Spleen (tissue), 7 donors: ENCODE measurements at regions not wholly inside any gene's neighbourhood (a gene's known extent, or its start where the extent isn't known, plus 50 kb on each side); places are given as distances from the start of the nearest gene placed in this dataset.

ENCODE experiments used
- CTCF ChIP-seq, 11 experiments: fragments of 200-600 bp in 7 of 11; fragments of 450-650 bp in 4 of 11; sonication (generic) in 4 of 11; IDR thresholded peaks in 8 of 11; conservative IDR thresholded peaks in 3 of 11; 1 replicate in 7 of 11; 2 replicates in 4 of 11; pipeline versions ENCODE4 v1.4.0 to v1.8.0; 2016 to 2021; ENCODE audit warnings: antibody characterized with exemption in 11 of 11, inconsistent platforms in 4 of 11, mild to moderate bottlenecking in 1 of 11
- POLR2A ChIP-seq, 3 donors: fragments of 450-650 bp; IDR thresholded peaks; one replicate each; pipeline ENCODE4 v1.5.1; 2017; ENCODE audit warnings: antibody characterized with exemption in 3 of 3, mild to moderate bottlenecking in 1 of 3
- donor health status: DM: no; HTN: no; CAD: no; lungs with moderate emphysema.
- donor health status: DM: no; HTN: no; CAD: no.
- donor health status: DM: no; HTN: no; CAD: no.

DNA sequence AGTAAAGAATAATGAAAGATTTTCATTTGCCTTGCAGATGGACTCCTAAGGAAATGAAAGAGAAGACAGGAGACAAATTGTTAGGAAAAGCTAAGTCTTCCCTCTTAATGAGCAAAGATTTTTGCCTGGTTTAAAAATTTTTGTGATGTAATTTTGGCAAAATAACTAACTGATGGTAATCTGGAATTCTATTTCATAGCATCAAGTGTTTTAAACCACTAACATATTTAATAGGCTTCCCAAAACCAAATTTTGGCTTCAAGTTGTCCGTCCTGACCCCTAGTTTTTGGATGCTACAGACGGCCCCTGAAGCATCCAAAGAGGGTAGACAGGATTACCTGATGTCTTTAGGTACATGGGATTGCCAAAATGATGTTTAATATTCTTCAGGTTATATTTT, 124.3 kb downstream of the TPBG start:
- no peak for TF ChIP-seq POLR2A (IDR thresholded peaks at IDR 0.05)
- no peak for TF ChIP-seq CTCF (IDR thresholded peaks at IDR 0.05 in 8 of 11, conservative IDR thresholded peaks at IDR 0.05 in 3 of 11)
